WTC11 (cell line): ENCODE measurements at regions not wholly inside any gene's neighbourhood (a gene's known extent, or its start where the extent isn't known, plus 50 kb on each side); places are given as distances from the start of the nearest gene placed in this dataset.

Experiments
- ATAC-seq: fragments of 200-7000 bp; cut with Tn5 transposase; 2 replicates; pipeline ENCODE4 v1.10.0; 2021; ENCODE audit warnings: mild to moderate bottlenecking, moderate library complexity
- CTCF ChIA-PET: fragments of 300-600 bp; sonication (Branson Sonifier 250); formaldehyde crosslinking; loops from one replicate; lab custom pipeline; 2021; ENCODE audit warnings: antibody characterized with exemption; lab: Charles Lee
- POLR2A ChIA-PET: fragments of 350-600 bp; sonication (Branson Sonifier 250); formaldehyde crosslinking; loops from one replicate; lab custom pipeline; 2021; ENCODE audit warnings: antibody characterized with exemption; lab: Charles Lee
- DNase-seq: peaks from one replicate; pipeline ENCODE4 v3.0.0; 2021; ENCODE audit warnings: low spot score
- H3K27ac Mint-ChIP-seq: 2 replicates; pipeline ENCODE4 v1.8.0; 2021; ENCODE audit warnings: mixed read lengths
- H3K27me3 Mint-ChIP-seq: 2 replicates; pipeline ENCODE4 v1.8.0; 2021; ENCODE audit warnings: low read depth, mild to moderate bottlenecking, moderate library complexity, mixed read lengths
- H3K36me3 Mint-ChIP-seq: 2 replicates; pipeline ENCODE4 v1.8.0; 2021; ENCODE audit warnings: mixed read lengths
- H3K4me1 Mint-ChIP-seq: 2 replicates; pipeline ENCODE4 v1.8.0; 2022; ENCODE audit warnings: mixed read lengths
- H3K4me3 Mint-ChIP-seq: 2 replicates; pipeline ENCODE4 v1.8.0; 2021; ENCODE audit warnings: mild to moderate bottlenecking, moderate library complexity, mixed read lengths
- H3K9me3 Mint-ChIP-seq: 2 replicates; pipeline ENCODE4 v1.8.0; 2021; ENCODE audit warnings: mixed read lengths
- ARID4B ChIP-seq: sonication (generic); formaldehyde crosslinking; IDR thresholded peaks from 2 replicates; pipeline ENCODE4 v1.8.0; 2023; ENCODE audit warnings: missing genetic modification reagents, mild to moderate bottlenecking, borderline replicate concordance
- ATF1 ChIP-seq: sonication (generic); formaldehyde crosslinking; IDR thresholded peaks from 2 replicates; pipeline ENCODE4 v1.8.1; 2023; ENCODE audit warnings: mild to moderate bottlenecking, moderate library complexity, missing genetic modification reagents
- CREB1 ChIP-seq: sonication (generic); formaldehyde crosslinking; IDR thresholded peaks from 2 replicates; pipeline ENCODE4 v1.8.0; 2023; ENCODE audit warnings: mild to moderate bottlenecking, missing genetic modification reagents
- CREM ChIP-seq: sonication (generic); formaldehyde crosslinking; IDR thresholded peaks from 2 replicates; pipeline ENCODE4 v1.8.1; 2022; ENCODE audit warnings: mild to moderate bottlenecking, missing genetic modification reagents, moderate library complexity
- E2F5 ChIP-seq: sonication (generic); formaldehyde crosslinking; IDR thresholded peaks from 2 replicates; pipeline ENCODE4 v1.8.1; 2022; ENCODE audit warnings: mild to moderate bottlenecking, moderate library complexity, missing genetic modification reagents
- ETV6 ChIP-seq: sonication (generic); formaldehyde crosslinking; IDR thresholded peaks from 2 replicates; pipeline ENCODE4 v1.8.1; 2022; ENCODE audit warnings: mild to moderate bottlenecking, missing genetic modification reagents
- GTF2I ChIP-seq: fragments of 250-450 bp; sonication (Bioruptor Pico); conservative IDR thresholded peaks from 2 replicates; pipeline ENCODE4 v1.4.0; 2021; ENCODE audit warnings: mild to moderate bottlenecking
- MLX ChIP-seq: sonication (generic); formaldehyde crosslinking; IDR thresholded peaks from 2 replicates; pipeline ENCODE4 v1.8.1; 2023; ENCODE audit warnings: mild to moderate bottlenecking, missing genetic modification reagents, moderate library complexity
- NFE2L1 ChIP-seq: sonication (generic); formaldehyde crosslinking; IDR thresholded peaks from 2 replicates; pipeline ENCODE4 v1.8.1; 2023; ENCODE audit warnings: missing genetic modification reagents
- NR3C1 ChIP-seq: sonication (generic); formaldehyde crosslinking; conservative IDR thresholded peaks from 2 replicates; pipeline ENCODE4 v1.8.1; 2023; ENCODE audit warnings: low read depth, mild to moderate bottlenecking, missing genetic modification reagents
- RORB ChIP-seq: fragments of 250-450 bp; sonication (Bioruptor Pico); IDR thresholded peaks from 2 replicates; pipeline ENCODE4 v1.9.0; 2021; ENCODE audit warnings: mild to moderate bottlenecking
- SMAD3 ChIP-seq: sonication (generic); formaldehyde crosslinking; IDR thresholded peaks from 2 replicates; pipeline ENCODE4 v1.8.0; 2022; ENCODE audit warnings: missing genetic modification reagents, mild to moderate bottlenecking, borderline replicate concordance
- ZNF232 ChIP-seq: sonication (generic); formaldehyde crosslinking; IDR thresholded peaks from 2 replicates; pipeline ENCODE4 v1.8.0; 2022; ENCODE audit warnings: mild to moderate bottlenecking, missing genetic modification reagents
- TF ChIP-seq, protein P1 (sequence below): sonication (generic); formaldehyde crosslinking; IDR thresholded peaks from 2 replicates; pipeline ENCODE4 v1.8.0; 2022; ENCODE audit warnings: mild to moderate bottlenecking, missing genetic modification reagents
- TF ChIP-seq, protein P2 (sequence below): fragments of 250-450 bp; sonication (Bioruptor Pico); IDR thresholded peaks from 2 replicates; pipeline ENCODE4 v1.9.0; 2021; ENCODE audit warnings: mild to moderate bottlenecking
- TF ChIP-seq, protein P3 (sequence below): sonication (generic); formaldehyde crosslinking; conservative IDR thresholded peaks from 2 replicates; pipeline ENCODE4 v1.8.1; 2023; ENCODE audit warnings: mild to moderate bottlenecking, low read depth, missing genetic modification reagents, moderate library complexity
- TF ChIP-seq, protein P4 (sequence below): sonication (generic); formaldehyde crosslinking; IDR thresholded peaks from 2 replicates; pipeline ENCODE4 v1.8.0; 2023; ENCODE audit warnings: missing genetic modification reagents

DNA sequence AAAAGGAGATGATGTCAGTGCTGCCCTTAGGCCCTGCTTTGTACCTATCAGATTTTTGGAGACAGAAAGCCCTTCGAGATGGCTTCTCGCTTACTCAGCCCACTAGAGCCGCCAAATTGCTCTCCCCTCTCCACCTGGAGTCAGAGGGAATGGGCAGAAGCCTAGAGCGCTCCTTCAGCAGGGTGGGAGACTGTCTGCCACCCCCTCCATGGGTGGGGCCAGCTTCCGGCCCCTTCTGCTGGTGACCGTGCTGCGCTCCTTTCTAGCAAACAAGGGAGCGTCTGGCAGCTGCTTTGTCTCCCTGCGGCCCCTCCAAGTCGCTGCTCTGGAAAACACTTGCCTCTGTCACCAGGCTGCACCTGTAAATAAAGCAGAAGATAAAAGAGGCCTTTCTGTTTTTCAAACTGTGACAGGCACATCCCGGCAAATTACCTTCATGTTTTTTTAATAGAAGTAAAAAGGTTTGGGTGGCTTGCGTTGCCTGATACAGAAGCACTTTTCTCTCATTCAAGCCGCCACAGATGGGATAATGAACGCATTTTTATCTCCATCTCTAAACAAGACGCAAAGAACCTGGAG is 145.7 kb upstream of the NECTIN1 start (continued):
- TF ChIP-seq, protein P1, sequence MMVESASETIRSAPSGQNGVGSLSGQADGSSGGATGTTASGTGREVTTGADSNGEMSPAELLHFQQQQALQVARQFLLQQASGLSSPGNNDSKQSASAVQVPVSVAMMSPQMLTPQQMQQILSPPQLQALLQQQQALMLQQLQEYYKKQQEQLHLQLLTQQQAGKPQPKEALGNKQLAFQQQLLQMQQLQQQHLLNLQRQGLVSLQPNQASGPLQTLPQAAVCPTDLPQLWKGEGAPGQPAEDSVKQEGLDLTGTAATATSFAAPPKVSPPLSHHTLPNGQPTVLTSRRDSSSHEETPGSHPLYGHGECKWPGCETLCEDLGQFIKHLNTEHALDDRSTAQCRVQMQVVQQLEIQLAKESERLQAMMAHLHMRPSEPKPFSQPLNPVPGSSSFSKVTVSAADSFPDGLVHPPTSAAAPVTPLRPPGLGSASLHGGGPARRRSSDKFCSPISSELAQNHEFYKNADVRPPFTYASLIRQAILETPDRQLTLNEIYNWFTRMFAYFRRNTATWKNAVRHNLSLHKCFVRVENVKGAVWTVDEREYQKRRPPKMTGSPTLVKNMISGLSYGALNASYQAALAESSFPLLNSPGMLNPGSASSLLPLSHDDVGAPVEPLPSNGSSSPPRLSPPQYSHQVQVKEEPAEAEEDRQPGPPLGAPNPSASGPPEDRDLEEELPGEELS, result no peak
- TF ChIP-seq GTF2I (CRISPR knock-in tag) (no peak), ZNF232 (no peak)
- TF ChIP-seq, protein P2, sequence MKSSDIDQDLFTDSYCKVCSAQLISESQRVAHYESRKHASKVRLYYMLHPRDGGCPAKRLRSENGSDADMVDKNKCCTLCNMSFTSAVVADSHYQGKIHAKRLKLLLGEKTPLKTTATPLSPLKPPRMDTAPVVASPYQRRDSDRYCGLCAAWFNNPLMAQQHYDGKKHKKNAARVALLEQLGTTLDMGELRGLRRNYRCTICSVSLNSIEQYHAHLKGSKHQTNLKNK (CRISPR knock-in tag), result no peak

DNA sequence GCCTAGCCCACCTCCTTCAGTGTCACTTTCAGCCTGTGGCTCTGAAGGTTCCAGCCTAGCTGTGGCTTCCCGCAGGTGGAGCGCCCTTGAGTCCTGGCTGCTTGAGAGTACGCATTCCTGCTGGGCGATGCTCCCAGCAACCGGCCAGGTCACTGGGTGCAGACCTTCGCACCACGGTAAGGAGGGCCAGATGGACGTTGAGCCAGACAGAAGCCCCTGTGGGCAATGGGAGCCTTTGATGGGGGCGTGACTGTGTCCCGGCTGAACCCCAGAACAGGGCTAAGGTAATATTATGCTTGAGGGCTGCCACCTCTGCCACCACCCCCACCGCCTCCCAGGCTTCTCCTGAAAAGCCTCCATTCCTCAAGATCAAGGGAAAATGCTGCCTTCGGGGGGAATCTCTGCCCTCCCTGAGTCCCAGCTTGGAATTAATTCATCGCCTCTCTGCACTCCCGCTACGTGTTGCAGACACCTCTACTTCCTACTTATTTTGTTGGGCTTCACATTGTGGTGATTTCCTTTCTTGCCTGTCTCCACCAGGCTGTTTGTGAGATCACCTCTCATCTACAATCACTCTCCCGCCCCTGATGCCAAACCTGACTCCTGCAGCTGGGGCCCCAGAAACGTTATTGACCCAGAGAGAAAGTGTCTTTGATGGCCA is 144.9 kb upstream of the NECTIN1 start:
- no peaks in the 10 kb centered on the region for H3K9me3 Mint-ChIP-seq
- ChIA-PET CTCF (no interaction called here), POLR2A (no interaction called here)
- peaks cover 3% of the 10 kb centered on the region; the same call in 1 of the 2 replicates for H3K27me3 Mint-ChIP-seq
- H3K4me3 Mint-ChIP-seq, result no peak overlapping the region
- no peak for DNase-seq
- H3K27ac Mint-ChIP-seq, result no peak overlapping the region
- H3K4me1 Mint-ChIP-seq, result peaks cover 9% of the 10 kb centered on the region
- H3K36me3 Mint-ChIP-seq, result no peaks in the 10 kb centered on the region
- TF ChIP-seq MLX (CRISPR knock-in tag) (no peak), SMAD3 (CRISPR knock-in tag) (no peak), ETV6 (no peak), E2F5 (CRISPR knock-in tag) (no peak), CREM (CRISPR knock-in tag) (no peak), CREB1 (CRISPR knock-in tag) (no peak), NFE2L1 (CRISPR knock-in tag) (no peak), RORB (CRISPR knock-in tag) (no peak), ARID4B (no peak), NR3C1 (CRISPR knock-in tag) (no peak), ATF1 (CRISPR knock-in tag) (no peak)
- TF ChIP-seq, protein P3, sequence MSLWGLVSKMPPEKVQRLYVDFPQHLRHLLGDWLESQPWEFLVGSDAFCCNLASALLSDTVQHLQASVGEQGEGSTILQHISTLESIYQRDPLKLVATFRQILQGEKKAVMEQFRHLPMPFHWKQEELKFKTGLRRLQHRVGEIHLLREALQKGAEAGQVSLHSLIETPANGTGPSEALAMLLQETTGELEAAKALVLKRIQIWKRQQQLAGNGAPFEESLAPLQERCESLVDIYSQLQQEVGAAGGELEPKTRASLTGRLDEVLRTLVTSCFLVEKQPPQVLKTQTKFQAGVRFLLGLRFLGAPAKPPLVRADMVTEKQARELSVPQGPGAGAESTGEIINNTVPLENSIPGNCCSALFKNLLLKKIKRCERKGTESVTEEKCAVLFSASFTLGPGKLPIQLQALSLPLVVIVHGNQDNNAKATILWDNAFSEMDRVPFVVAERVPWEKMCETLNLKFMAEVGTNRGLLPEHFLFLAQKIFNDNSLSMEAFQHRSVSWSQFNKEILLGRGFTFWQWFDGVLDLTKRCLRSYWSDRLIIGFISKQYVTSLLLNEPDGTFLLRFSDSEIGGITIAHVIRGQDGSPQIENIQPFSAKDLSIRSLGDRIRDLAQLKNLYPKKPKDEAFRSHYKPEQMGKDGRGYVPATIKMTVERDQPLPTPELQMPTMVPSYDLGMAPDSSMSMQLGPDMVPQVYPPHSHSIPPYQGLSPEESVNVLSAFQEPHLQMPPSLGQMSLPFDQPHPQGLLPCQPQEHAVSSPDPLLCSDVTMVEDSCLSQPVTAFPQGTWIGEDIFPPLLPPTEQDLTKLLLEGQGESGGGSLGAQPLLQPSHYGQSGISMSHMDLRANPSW, result no peak
- TF ChIP-seq, protein P4, sequence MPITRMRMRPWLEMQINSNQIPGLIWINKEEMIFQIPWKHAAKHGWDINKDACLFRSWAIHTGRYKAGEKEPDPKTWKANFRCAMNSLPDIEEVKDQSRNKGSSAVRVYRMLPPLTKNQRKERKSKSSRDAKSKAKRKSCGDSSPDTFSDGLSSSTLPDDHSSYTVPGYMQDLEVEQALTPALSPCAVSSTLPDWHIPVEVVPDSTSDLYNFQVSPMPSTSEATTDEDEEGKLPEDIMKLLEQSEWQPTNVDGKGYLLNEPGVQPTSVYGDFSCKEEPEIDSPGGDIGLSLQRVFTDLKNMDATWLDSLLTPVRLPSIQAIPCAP (CRISPR knock-in tag), result no peak
- TF ChIP-seq, protein P2 (CRISPR knock-in tag), result no peak
- ATAC-seq, result no peak
